ENCODE measurements at regions not wholly inside any gene's neighbourhood (a gene's known extent, or its start where the extent isn't known, plus 50 kb on each side); places are given as distances from the start of the nearest gene placed in this dataset.

DNA sequence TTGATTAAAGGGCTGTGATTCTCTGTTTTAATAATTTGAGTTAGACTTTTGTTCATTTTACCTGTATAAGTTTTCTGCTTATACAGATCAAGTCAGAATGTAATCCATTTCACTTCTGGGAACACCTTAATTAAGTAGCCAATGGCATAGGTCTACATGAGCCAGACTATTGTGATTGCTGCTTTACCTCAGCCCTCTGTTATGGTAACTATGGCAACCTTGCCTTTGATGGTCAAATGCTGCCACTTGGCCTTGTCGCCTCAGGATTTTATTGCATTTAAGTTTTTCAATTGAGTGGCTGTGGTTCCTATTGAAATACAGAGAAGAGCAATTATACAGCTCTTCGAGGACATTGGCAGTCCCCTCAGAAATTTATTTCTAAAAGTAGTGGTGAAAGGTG is 64.3 kb upstream of the TMEM106B start (continued):
- TF ChIP-seq, protein P1, sequence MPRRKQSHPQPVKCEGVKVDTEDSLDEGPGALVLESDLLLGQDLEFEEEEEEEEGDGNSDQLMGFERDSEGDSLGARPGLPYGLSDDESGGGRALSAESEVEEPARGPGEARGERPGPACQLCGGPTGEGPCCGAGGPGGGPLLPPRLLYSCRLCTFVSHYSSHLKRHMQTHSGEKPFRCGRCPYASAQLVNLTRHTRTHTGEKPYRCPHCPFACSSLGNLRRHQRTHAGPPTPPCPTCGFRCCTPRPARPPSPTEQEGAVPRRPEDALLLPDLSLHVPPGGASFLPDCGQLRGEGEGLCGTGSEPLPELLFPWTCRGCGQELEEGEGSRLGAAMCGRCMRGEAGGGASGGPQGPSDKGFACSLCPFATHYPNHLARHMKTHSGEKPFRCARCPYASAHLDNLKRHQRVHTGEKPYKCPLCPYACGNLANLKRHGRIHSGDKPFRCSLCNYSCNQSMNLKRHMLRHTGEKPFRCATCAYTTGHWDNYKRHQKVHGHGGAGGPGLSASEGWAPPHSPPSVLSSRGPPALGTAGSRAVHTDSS (tag by site-specific recombination; IDR thresholded peaks at IDR 0.05): no peak
- no peak for TF ChIP-seq CTCF (tag by site-specific recombination; IDR thresholded peaks at IDR 0.05)
- TF ChIP-seq, protein P2, sequence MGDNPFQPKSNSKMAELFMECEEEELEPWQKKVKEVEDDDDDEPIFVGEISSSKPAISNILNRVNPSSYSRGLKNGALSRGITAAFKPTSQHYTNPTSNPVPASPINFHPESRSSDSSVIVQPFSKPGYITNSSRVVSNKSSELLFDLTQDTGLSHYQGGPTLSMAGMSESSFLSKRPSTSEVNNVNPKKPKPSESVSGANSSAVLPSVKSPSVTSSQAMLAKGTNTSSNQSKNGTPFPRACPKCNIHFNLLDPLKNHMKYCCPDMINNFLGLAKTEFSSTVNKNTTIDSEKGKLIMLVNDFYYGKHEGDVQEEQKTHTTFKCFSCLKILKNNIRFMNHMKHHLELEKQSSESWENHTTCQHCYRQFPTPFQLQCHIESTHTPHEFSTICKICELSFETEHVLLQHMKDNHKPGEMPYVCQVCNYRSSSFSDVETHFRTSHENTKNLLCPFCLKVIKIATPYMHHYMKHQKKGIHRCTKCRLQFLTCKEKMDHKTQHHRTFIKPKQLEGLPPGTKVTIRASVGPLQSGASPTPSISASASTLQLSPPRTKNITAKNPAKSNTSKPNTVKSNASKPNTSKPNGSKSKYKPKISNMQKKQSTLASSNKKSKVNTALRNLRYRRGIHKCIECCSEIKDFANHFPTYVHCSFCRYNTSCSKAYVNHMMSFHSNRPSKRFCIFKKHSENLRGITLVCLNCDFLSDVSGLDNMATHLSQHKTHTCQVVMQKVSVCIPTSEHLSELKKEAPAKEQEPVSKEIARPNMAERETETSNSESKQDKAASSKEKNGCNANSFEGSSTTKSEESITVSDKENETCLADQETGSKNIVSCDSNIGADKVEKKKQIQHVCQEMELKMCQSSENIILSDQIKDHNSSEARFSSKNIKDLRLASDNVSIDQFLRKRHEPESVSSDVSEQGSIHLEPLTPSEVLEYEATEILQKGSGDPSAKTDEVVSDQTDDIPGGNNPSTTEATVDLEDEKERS (tag by site-specific recombination; IDR thresholded peaks at IDR 0.05): no peak
- TF ChIP-seq, protein P3, sequence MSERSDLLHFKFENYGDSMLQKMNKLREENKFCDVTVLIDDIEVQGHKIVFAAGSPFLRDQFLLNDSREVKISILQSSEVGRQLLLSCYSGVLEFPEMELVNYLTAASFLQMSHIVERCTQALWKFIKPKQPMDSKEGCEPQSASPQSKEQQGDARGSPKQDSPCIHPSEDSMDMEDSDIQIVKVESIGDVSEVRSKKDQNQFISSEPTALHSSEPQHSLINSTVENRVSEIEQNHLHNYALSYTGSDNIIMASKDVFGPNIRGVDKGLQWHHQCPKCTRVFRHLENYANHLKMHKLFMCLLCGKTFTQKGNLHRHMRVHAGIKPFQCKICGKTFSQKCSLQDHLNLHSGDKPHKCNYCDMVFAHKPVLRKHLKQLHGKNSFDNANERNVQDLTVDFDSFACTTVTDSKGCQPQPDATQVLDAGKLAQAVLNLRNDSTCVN (tag by site-specific recombination; optimal IDR thresholded peaks at IDR 0.05): no peak

DNA sequence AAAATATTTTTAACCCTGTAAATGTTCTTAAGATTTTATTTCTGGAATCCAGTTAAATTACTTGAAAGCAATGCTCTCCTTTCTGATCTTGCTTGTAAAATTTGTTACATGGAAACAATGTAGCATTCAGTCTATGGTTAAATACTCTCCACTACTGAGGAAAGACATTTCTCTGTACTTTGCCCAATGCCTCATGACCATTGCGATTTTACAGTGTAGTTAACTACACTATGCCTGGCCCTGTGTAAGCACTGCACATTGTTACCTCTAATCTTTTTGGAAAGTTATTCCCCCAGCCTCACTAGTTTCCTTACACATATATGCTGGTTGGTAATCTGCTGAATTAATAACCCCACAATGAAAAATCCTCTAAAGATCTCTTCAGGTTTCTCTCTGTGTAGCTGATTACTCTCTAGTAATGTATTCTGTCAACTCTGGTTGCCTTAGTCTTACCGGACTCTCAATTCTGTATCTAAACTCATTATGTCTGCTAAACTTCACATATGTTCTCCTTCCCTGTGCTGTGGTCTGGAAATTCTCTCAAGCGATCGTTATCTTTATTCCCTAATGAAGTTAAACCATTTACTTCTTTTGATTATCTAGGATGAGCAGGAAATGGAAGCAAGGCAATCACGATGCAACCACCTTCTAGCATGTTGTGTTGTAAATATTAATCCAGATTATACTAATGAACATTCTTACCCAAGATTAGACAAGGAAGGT is 58.7 kb upstream of the TMEM106B start:
- CTCF ChIA-PET: no interaction called here

DNA sequence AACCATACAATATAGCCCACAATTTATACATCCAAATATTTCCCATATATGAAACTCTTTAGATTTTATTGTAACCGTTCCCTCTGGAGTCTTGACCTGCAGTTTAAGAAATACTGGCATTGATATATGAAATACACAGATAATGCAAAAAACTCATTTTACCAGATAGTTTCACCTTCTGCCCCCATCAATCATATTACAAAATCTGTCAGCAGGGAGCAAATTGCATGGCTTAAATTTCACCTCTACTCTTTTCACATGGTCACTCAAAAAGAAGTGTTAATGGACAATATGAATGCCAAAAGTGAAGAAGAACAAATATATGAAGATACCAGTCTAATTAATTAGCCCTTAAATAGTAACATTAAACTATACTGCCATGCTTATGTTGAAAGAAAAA is 57.0 kb upstream of the TMEM106B start:
- CTCF ChIA-PET: no interaction called here
- TF ChIP-seq KLF9 (tag by site-specific recombination; IDR thresholded peaks at IDR 0.05; ENCODE audit: low read depth) (no peak), ZNF335 (tag by site-specific recombination; conservative IDR thresholded peaks at IDR 0.05) (no peak), ZNF521 (tag by site-specific recombination; IDR thresholded peaks at IDR 0.05) (no peak), ZNF133 (tag by site-specific recombination; IDR thresholded peaks at IDR 0.05) (no peak), ZNF350 (tag by site-specific recombination; IDR thresholded peaks at IDR 0.05) (no peak), ZBTB48 (tag by site-specific recombination; IDR thresholded peaks at IDR 0.05) (no peak), KLF8 (tag by site-specific recombination; IDR thresholded peaks at IDR 0.05) (no peak), SP7 (tag by site-specific recombination; IDR thresholded peaks at IDR 0.05) (no peak), ZNF555 (tag by site-specific recombination; conservative IDR thresholded peaks at IDR 0.05) (no peak), OVOL3 (tag by site-specific recombination; IDR thresholded peaks at IDR 0.05) (no peak), ZFP37 (tag by site-specific recombination; IDR thresholded peaks at IDR 0.05) (no peak), ZNF510 (tag by site-specific recombination; IDR thresholded peaks at IDR 0.05; ENCODE audit: insufficient replicate concordance) (no peak)
- TF ChIP-seq, protein P1 (tag by site-specific recombination; IDR thresholded peaks at IDR 0.05): no peak
- TF ChIP-seq, protein P4, sequence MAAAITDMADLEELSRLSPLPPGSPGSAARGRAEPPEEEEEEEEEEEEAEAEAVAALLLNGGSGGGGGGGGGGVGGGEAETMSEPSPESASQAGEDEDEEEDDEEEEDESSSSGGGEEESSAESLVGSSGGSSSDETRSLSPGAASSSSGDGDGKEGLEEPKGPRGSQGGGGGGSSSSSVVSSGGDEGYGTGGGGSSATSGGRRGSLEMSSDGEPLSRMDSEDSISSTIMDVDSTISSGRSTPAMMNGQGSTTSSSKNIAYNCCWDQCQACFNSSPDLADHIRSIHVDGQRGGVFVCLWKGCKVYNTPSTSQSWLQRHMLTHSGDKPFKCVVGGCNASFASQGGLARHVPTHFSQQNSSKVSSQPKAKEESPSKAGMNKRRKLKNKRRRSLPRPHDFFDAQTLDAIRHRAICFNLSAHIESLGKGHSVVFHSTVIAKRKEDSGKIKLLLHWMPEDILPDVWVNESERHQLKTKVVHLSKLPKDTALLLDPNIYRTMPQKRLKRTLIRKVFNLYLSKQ (tag by site-specific recombination; IDR thresholded peaks at IDR 0.05; ENCODE audit: borderline replicate concordance): no peak
- H3K9me3 ChIP-seq (ENCODE audit: control insufficient read depth, insufficient read depth, low read depth, low read length): no peaks in the 10 kb centered on the region
- H3K36me3 ChIP-seq (ENCODE audit: control insufficient read depth in 2 of 2, insufficient read depth in 1 of 2, low read length in 2 of 2): no peaks in the 10 kb centered on the region
- POLR2A ChIA-PET: no interaction called here
- H3K4me3 ChIP-seq (ENCODE audit: low read depth, low read length): no peak overlapping the region
- no peak overlapping the region for H3K27ac ChIP-seq (ENCODE audit: extremely low read depth, low read depth, low read length)
- no peaks in the 10 kb centered on the region for H3K4me1 ChIP-seq (ENCODE audit: control insufficient read depth, insufficient read depth, low read length)

More for the DNA sequence above, 58.7 kb upstream of the TMEM106B start:
- H3K27ac ChIP-seq (ENCODE audit: extremely low read depth, low read depth, low read length): no peak overlapping the region
- TF ChIP-seq ZNF561 (tag by site-specific recombination; IDR thresholded peaks at IDR 0.05; ENCODE audit: borderline replicate concordance) (no peak), YY1 (tag by site-specific recombination; IDR thresholded peaks at IDR 0.05) (no peak), ZNF184 (tag by site-specific recombination; IDR thresholded peaks at IDR 0.05) (no peak), ZFP3 (tag by site-specific recombination; IDR thresholded peaks at IDR 0.05; ENCODE audit: low read depth) (no peak)
- POLR2A ChIA-PET: no interaction called here
- H3K9me3 ChIP-seq (ENCODE audit: control insufficient read depth, insufficient read depth, low read depth, low read length): no peaks in the 10 kb centered on the region
- no peaks in the 10 kb centered on the region for H3K4me1 ChIP-seq (ENCODE audit: control insufficient read depth, insufficient read depth, low read length)
- no peaks in the 10 kb centered on the region for H3K36me3 ChIP-seq (ENCODE audit: control insufficient read depth in 2 of 2, insufficient read depth in 1 of 2, low read length in 2 of 2)
- no peak overlapping the region for H3K4me3 ChIP-seq (ENCODE audit: low read depth, low read length)

Measured in HEK293 (cell line).